ENCODE measurements at regions not wholly inside any gene's neighbourhood (a gene's known extent, or its start where the extent isn't known, plus 50 kb on each side); places are given as distances from the start of the nearest gene placed in this dataset.

- DNase-seq (ENCODE audit: low read depth in 2 of 2), result no peak
Observed at GRCh38 chr13:104779311-104779993, 1713.2 kb upstream of the SLC10A2 start.

GRCh38 chr13:104773775-104774174, 1707.6 kb upstream of the SLC10A2 start:
- no peak for DNase-seq (ENCODE audit: low read depth in 2 of 2)

GRCh38 chr13:104769545-104769944, 1703.3 kb upstream of the SLC10A2 start:
- DNase-seq (ENCODE audit: low read depth in 2 of 2), result no peak

GRCh38 chr13:104766319-104766718, 1700.1 kb upstream of the SLC10A2 start:
- DNase-seq (ENCODE audit: low read depth in 2 of 2), result no peak

- DNase-seq (ENCODE audit: low read depth in 2 of 2), result no peak
Observed at GRCh38 chr13:104764600-104764999, 1698.4 kb upstream of the SLC10A2 start.

- no peak for DNase-seq (ENCODE audit: low read depth in 2 of 2)
Observed at GRCh38 chr13:104759069-104759468, 1692.9 kb upstream of the SLC10A2 start.

- DNase-seq (ENCODE audit: low read depth in 2 of 2), result no peak
Observed at GRCh38 chr13:104757712-104758111, 1691.5 kb upstream of the SLC10A2 start.

GRCh38 chr13:104750377-104750776, 1684.2 kb upstream of the SLC10A2 start:
- DNase-seq (ENCODE audit: low read depth in 2 of 2), result no peak

- DNase-seq (ENCODE audit: low read depth in 2 of 2), result no peak
Observed at GRCh38 chr13:104740641-104741222, 1674.5 kb upstream of the SLC10A2 start.

- no peak for DNase-seq (ENCODE audit: low read depth in 2 of 2)
Observed at GRCh38 chr13:104737713-104738112, 1671.5 kb upstream of the SLC10A2 start.

- no peak for DNase-seq (ENCODE audit: low read depth in 2 of 2)
Observed at GRCh38 chr13:104733427-104733826, 1667.2 kb upstream of the SLC10A2 start.

GRCh38 chr13:104715111-104715510, 1648.9 kb upstream of the SLC10A2 start:
- DNase-seq (ENCODE audit: low read depth in 2 of 2), result no peak

- DNase-seq (ENCODE audit: low read depth in 2 of 2), result no peak
Observed at GRCh38 chr13:104705031-104705750, 1639.0 kb upstream of the SLC10A2 start.

- DNase-seq (ENCODE audit: low read depth in 2 of 2), result no peak
Observed at GRCh38 chr13:104701591-104701990, 1635.4 kb upstream of the SLC10A2 start.

GRCh38 chr13:104694397-104694796, 1628.2 kb upstream of the SLC10A2 start:
- DNase-seq (ENCODE audit: low read depth in 2 of 2), result no peak

- no peak for DNase-seq (ENCODE audit: low read depth in 2 of 2)
Observed at GRCh38 chr13:104693126-104693525, 1626.9 kb upstream of the SLC10A2 start.

- DNase-seq (ENCODE audit: low read depth in 2 of 2), result no peak
Observed at GRCh38 chr13:104691767-104692467, 1625.7 kb upstream of the SLC10A2 start.

- no peak for DNase-seq (ENCODE audit: low read depth in 2 of 2)
Observed at GRCh38 chr13:104686484-104686883, 1620.3 kb upstream of the SLC10A2 start.

- DNase-seq (ENCODE audit: low read depth in 2 of 2), result no peak
Observed at GRCh38 chr13:104683789-104684188, 1617.6 kb upstream of the SLC10A2 start.

- no peak for DNase-seq (ENCODE audit: low read depth in 2 of 2)
Observed at GRCh38 chr13:104678161-104678560, 1611.9 kb upstream of the SLC10A2 start.

- no peak for DNase-seq (ENCODE audit: low read depth in 2 of 2)
Observed at GRCh38 chr13:104671901-104672300, 1605.7 kb upstream of the SLC10A2 start.

GRCh38 chr13:104657196-104657595, 1591.0 kb upstream of the SLC10A2 start:
- no peak for DNase-seq (ENCODE audit: low read depth in 2 of 2)
